ENCODE measurements at regions not wholly inside any gene's neighbourhood (a gene's known extent, or its start where the extent isn't known, plus 50 kb on each side); places are given as distances from the start of the nearest gene placed in this dataset.

GRCh38 chr2:18317017-18317416 lies 243.4 kb downstream of the RDH14 start:
- TF ChIP-seq POLR2AphosphoS5 (IDR thresholded peaks at IDR 0.05; ENCODE audit: insufficient read depth, low read depth, low read length) (no peak), CTCF (IDR thresholded peaks at IDR 0.05; ENCODE audit: extremely low read depth in 1 of 2, insufficient read depth in 1 of 2, low read depth in 1 of 2, low read length in 2 of 2) (no peak)

Measured in endothelial cell of umbilical vein (primary cell).